ENCODE measurements at regions not wholly inside any gene's neighbourhood (a gene's known extent, or its start where the extent isn't known, plus 50 kb on each side); places are given as distances from the start of the nearest gene placed in this dataset.

DNA sequence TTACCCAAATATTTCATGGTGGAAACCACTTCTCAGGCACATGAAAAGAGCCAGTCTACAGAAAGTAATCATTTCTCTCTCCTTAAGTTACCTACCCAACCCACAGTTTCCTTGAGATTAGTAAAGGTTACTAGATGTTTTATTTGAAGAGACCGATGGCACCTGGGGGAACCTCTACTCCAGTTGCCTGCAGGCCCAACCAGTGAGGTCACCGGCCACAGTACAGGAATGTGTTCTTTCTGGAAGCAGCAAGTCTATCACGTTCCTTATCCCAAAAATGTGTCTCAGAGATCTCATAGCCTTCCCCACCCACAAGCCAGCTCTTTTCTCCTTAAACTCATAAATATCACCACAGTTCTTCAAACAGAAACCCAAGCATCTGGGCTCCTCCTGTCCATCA, 316.1 kb downstream of the COG6 start (continued):
- TF ChIP-seq, protein P1, sequence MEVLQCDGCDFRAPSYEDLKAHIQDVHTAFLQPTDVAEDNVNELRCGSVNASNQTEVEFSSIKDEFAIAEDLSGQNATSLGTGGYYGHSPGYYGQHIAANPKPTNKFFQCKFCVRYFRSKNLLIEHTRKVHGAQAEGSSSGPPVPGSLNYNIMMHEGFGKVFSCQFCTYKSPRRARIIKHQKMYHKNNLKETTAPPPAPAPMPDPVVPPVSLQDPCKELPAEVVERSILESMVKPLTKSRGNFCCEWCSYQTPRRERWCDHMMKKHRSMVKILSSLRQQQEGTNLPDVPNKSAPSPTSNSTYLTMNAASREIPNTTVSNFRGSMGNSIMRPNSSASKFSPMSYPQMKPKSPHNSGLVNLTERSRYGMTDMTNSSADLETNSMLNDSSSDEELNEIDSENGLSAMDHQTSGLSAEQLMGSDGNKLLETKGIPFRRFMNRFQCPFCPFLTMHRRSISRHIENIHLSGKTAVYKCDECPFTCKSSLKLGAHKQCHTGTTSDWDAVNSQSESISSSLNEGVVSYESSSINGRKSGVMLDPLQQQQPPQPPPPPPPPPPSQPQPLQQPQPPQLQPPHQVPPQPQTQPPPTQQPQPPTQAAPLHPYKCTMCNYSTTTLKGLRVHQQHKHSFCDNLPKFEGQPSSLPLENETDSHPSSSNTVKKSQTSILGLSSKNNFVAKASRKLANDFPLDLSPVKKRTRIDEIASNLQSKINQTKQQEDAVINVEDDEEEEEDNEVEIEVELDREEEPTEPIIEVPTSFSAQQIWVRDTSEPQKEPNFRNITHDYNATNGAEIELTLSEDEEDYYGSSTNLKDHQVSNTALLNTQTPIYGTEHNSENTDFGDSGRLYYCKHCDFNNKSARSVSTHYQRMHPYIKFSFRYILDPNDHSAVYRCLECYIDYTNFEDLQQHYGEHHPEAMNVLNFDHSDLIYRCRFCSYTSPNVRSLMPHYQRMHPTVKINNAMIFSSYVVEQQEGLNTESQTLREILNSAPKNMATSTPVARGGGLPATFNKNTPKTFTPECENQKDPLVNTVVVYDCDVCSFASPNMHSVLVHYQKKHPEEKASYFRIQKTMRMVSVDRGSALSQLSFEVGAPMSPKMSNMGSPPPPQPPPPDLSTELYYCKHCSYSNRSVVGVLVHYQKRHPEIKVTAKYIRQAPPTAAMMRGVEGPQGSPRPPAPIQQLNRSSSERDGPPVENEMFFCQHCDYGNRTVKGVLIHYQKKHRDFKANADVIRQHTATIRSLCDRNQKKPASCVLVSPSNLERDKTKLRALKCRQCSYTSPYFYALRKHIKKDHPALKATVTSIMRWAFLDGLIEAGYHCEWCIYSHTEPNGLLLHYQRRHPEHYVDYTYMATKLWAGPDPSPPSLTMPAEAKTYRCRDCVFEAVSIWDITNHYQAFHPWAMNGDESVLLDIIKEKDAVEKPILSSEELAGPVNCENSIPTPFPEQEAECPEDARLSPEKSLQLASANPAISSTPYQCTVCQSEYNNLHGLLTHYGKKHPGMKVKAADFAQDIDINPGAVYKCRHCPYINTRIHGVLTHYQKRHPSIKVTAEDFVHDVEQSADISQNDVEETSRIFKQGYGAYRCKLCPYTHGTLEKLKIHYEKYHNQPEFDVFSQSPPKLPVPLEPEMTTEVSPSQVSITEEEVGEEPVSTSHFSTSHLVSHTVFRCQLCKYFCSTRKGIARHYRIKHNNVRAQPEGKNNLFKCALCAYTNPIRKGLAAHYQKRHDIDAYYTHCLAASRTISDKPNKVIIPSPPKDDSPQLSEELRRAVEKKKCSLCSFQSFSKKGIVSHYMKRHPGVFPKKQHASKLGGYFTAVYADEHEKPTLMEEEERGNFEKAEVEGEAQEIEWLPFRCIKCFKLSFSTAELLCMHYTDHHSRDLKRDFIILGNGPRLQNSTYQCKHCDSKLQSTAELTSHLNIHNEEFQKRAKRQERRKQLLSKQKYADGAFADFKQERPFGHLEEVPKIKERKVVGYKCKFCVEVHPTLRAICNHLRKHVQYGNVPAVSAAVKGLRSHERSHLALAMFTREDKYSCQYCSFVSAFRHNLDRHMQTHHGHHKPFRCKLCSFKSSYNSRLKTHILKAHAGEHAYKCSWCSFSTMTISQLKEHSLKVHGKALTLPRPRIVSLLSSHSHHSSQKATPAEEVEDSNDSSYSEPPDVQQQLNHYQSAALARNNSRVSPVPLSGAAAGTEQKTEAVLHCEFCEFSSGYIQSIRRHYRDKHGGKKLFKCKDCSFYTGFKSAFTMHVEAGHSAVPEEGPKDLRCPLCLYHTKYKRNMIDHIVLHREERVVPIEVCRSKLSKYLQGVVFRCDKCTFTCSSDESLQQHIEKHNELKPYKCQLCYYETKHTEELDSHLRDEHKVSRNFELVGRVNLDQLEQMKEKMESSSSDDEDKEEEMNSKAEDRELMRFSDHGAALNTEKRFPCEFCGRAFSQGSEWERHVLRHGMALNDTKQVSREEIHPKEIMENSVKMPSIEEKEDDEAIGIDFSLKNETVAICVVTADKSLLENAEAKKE (CRISPR knock-in tag; IDR thresholded peaks at IDR 0.05), result no peak
- TF ChIP-seq CREB1 (CRISPR knock-in tag; IDR thresholded peaks at IDR 0.05; ENCODE audit: low read depth) (no peak), NANOG (IDR thresholded peaks at IDR 0.05; ENCODE audit: borderline replicate concordance) (no peak), ZNF331 (CRISPR knock-in tag; IDR thresholded peaks at IDR 0.05; ENCODE audit: low read depth) (no peak), STAT1 (IDR thresholded peaks at IDR 0.05; ENCODE audit: unreplicated experiment) (no peak)
- TF ChIP-seq, protein P2, sequence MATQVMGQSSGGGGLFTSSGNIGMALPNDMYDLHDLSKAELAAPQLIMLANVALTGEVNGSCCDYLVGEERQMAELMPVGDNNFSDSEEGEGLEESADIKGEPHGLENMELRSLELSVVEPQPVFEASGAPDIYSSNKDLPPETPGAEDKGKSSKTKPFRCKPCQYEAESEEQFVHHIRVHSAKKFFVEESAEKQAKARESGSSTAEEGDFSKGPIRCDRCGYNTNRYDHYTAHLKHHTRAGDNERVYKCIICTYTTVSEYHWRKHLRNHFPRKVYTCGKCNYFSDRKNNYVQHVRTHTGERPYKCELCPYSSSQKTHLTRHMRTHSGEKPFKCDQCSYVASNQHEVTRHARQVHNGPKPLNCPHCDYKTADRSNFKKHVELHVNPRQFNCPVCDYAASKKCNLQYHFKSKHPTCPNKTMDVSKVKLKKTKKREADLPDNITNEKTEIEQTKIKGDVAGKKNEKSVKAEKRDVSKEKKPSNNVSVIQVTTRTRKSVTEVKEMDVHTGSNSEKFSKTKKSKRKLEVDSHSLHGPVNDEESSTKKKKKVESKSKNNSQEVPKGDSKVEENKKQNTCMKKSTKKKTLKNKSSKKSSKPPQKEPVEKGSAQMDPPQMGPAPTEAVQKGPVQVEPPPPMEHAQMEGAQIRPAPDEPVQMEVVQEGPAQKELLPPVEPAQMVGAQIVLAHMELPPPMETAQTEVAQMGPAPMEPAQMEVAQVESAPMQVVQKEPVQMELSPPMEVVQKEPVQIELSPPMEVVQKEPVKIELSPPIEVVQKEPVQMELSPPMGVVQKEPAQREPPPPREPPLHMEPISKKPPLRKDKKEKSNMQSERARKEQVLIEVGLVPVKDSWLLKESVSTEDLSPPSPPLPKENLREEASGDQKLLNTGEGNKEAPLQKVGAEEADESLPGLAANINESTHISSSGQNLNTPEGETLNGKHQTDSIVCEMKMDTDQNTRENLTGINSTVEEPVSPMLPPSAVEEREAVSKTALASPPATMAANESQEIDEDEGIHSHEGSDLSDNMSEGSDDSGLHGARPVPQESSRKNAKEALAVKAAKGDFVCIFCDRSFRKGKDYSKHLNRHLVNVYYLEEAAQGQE (IDR thresholded peaks at IDR 0.05; ENCODE audit: unreplicated experiment), result no peak
- TF ChIP-seq, protein P3, sequence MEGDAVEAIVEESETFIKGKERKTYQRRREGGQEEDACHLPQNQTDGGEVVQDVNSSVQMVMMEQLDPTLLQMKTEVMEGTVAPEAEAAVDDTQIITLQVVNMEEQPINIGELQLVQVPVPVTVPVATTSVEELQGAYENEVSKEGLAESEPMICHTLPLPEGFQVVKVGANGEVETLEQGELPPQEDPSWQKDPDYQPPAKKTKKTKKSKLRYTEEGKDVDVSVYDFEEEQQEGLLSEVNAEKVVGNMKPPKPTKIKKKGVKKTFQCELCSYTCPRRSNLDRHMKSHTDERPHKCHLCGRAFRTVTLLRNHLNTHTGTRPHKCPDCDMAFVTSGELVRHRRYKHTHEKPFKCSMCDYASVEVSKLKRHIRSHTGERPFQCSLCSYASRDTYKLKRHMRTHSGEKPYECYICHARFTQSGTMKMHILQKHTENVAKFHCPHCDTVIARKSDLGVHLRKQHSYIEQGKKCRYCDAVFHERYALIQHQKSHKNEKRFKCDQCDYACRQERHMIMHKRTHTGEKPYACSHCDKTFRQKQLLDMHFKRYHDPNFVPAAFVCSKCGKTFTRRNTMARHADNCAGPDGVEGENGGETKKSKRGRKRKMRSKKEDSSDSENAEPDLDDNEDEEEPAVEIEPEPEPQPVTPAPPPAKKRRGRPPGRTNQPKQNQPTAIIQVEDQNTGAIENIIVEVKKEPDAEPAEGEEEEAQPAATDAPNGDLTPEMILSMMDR (conservative IDR thresholded peaks at IDR 0.05; ENCODE audit: low read depth in 2 of 2), result no peak

All from GM23338 (cell line).